ENCODE measurements at regions not wholly inside any gene's neighbourhood (a gene's known extent, or its start where the extent isn't known, plus 50 kb on each side); places are given as distances from the start of the nearest gene placed in this dataset.

DNA sequence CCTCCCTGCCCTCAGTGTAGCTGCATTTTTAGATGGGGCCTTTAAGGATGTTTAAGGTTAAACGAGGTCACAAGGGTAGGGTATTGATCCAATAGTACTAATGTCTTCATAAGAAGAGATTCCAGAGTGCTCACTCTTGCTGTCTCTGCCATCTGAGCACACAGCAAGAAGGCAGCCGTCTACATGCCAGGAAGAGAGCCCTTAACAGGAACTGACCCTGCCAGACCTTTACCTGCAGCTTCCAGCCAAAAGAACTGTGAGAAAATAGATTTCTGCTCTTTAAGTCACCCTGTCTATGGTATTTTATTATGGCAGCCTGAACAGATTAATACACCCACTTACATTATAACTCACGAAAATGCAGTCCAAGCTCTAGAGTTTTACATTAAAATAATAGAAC lies 685.3 kb upstream of the MARCKS start:
- CTCF ChIA-PET: no interaction called here
- TF ChIP-seq, protein P1, sequence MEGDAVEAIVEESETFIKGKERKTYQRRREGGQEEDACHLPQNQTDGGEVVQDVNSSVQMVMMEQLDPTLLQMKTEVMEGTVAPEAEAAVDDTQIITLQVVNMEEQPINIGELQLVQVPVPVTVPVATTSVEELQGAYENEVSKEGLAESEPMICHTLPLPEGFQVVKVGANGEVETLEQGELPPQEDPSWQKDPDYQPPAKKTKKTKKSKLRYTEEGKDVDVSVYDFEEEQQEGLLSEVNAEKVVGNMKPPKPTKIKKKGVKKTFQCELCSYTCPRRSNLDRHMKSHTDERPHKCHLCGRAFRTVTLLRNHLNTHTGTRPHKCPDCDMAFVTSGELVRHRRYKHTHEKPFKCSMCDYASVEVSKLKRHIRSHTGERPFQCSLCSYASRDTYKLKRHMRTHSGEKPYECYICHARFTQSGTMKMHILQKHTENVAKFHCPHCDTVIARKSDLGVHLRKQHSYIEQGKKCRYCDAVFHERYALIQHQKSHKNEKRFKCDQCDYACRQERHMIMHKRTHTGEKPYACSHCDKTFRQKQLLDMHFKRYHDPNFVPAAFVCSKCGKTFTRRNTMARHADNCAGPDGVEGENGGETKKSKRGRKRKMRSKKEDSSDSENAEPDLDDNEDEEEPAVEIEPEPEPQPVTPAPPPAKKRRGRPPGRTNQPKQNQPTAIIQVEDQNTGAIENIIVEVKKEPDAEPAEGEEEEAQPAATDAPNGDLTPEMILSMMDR (IDR thresholded peaks at IDR 0.05; ENCODE audit: control extremely low read depth, extremely low read depth, low read depth, missing control alignments): no peak
- no peak for DNase-seq (ENCODE audit: extremely low spot score)
- POLR2A ChIA-PET: no interaction called here

DNA sequence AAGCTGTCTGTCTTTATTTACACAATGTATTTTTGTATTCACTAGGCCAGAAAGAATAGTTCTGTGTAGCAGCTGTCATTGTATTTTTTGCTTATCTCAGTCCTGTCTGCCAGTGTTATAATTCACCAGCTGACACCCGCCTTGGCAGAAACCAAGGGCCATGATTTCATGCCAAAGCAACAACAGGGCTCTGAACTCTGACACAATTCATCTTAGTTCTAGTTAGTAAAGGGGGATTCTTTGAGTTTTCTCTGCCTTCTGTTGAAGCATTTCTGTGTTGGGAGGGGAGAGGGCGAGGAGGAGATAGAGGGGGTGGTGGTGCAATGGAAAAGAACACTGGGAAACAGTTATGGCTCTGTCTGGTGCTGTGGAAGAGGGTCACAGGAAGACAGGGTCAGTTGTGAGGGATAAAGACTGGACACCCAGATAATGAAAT lies 684.6 kb upstream of the MARCKS start:
- POLR2A ChIA-PET: no interaction called here
- CTCF ChIA-PET: no interaction called here
- TF ChIP-seq, protein P1 (IDR thresholded peaks at IDR 0.05; ENCODE audit: control extremely low read depth, extremely low read depth, low read depth, missing control alignments): no peak
- no peak for DNase-seq (ENCODE audit: extremely low spot score)

DNA sequence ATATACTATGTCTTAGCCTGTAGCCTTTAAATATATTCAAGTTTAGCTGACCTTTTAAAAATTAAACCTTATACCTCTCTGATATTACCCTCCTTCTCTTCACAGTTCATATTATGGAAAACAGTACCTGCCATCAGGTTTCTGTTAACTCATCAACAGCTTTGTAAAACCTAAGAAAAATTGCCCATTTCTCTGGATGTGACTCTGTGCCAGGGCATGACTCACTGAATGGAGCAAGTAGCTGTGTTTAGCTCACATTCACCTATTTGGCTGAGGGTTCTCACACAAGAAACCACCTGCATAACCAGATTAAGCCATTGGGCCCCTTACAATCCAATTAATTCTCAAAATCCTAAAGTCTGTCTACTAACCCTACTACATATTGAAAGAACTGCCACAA lies 678.8 kb upstream of the MARCKS start:
- TF ChIP-seq, protein P1 (IDR thresholded peaks at IDR 0.05; ENCODE audit: control extremely low read depth, extremely low read depth, low read depth, missing control alignments): no peak
- ChIA-PET CTCF (interaction anchor here (0.9 kb wide), 1 partner anchor 12 kb away, joined by 3 read pairs; no protein-coding TSS in a partner anchor), POLR2A (no interaction called here)
- no peak for DNase-seq (ENCODE audit: extremely low spot score)

DNA sequence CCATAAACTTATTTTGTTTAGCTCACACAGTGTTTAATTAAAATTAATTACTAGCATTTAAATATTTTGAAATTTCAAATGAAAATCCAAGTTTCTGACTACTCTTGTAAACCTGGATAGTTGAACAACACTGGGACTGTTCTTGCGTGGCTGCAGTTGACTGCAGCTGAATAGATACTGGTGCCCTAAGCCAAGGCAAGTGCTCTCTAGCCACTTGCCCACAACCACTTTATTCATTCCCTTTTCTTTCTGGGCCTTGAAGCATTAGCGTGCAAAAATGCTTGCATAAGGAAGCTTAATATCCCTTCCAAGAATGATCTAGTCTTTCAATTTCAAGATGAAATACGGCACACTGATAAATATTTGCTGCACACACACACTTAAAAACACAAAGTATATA lies 676.0 kb upstream of the MARCKS start:
- POLR2A ChIA-PET: no interaction called here
- CTCF ChIA-PET: interaction anchor here (1.2 to 1.5 kb wide), 2 partner anchors 13 to 21 kb away, joined by 4 to 5 read pairs; no protein-coding TSS in a partner anchor
- TF ChIP-seq, protein P1 (IDR thresholded peaks at IDR 0.05; ENCODE audit: control extremely low read depth, extremely low read depth, low read depth, missing control alignments): no peak
- no peak for DNase-seq (ENCODE audit: extremely low spot score)

DNA sequence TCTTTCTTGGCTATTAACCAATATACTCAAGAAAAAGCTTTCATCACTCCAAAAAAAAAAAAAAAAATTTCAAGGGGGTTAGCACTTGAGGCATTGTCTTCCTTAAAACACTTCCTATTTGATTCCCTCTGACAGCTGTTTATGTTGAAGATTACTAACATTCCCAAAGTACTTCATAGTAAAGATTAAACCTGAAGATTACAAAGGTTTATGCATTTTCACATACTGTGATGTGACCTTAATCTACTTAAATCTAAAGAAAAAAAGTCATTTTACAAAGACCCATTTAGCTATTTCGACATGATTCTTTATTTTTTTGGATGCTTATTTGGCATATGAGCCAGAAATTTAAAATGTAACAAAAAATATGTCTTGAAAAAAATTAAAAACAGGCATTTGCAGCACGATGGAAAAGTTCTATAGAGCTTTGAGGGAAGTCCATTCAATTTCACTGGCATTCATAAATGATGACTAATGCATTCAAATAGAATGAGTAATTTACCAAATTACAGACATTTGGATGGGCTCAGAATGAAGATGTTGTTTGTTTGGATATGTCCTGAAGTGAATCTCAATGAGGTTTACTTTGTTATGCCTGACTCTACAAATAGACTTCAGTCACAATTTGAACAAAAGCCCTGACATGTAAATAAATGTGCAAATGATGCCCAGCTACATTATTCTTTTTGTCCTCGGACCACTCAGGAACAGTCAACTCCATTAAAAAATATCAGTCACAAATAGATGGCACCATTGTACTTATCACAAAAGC lies 674.6 kb upstream of the MARCKS start:
- DNase-seq (ENCODE audit: extremely low spot score): no peak
- ChIA-PET CTCF (interaction anchor here (0.7 to 2.5 kb wide), 2 partner anchors 18 to 690 kb away, joined by 3 to 5 read pairs; no protein-coding TSS in a partner anchor), POLR2A (no interaction called here)
- TF ChIP-seq, protein P1 (IDR thresholded peaks at IDR 0.05; ENCODE audit: control extremely low read depth, extremely low read depth, low read depth, missing control alignments): no peak

DNA sequence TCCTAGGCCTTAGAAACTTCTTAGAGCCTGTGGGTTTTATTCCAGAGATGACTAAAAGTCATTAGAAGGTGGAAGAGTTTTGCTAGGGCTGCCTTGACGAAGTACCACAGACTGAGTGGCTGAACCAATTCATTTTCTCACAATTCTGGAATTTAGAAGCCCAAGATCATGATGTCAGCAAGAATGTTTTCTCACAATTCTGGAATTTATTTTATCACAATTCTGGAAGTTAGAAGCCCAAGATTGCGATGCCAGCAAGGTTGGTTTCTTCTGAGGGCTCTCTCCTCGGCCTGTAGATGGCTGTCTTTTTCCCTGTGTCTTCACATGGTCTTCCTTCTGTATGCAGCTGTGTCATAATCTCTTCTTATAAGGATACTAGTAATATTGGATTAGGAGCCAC lies 672.9 kb upstream of the MARCKS start:
- DNase-seq (ENCODE audit: extremely low spot score): no peak
- ChIA-PET CTCF (interaction anchor here (0.6 to 1.9 kb wide), 3 partner anchors 8 to 724 kb away, joined by 3 to 4 read pairs (median 3); no protein-coding TSS in a partner anchor), POLR2A (no interaction called here)
- TF ChIP-seq, protein P1 (IDR thresholded peaks at IDR 0.05; ENCODE audit: control extremely low read depth, extremely low read depth, low read depth, missing control alignments): no peak

Measured in GM10248 (cell line).